Lung (tissue), 11 donors: ENCODE measurements at regions not wholly inside any gene's neighbourhood (a gene's known extent, or its start where the extent isn't known, plus 50 kb on each side); places are given as distances from the start of the nearest gene placed in this dataset.

Experiments used
- ATAC-seq: fragments of 200-7000 bp; cut with Tn5 transposase; one replicate; pipeline ENCODE4 v1.9.1; 2020; ENCODE audit warnings: moderate number of reproducible peaks; ENCODE audit not compliant: insufficient read depth, low FRiP score
- DNase-seq, 3 donors: peaks; one replicate each; pipeline ENCODE4 v3.0.0-alpha.2; 2013 to 2017
- H3K27ac ChIP-seq, 2 donors: one replicate each; pipeline ENCODE4 v1.5.1; 2013; ENCODE audit warnings: mild to moderate bottlenecking in 2 of 2, moderate library complexity in 2 of 2, control low read depth in 1 of 2, inconsistent platforms in 1 of 2, low read depth in 1 of 2, low read length in 1 of 2
- H3K27me3 ChIP-seq, 3 donors: one replicate each; pipeline ENCODE4 v1.5.1; 2013; ENCODE audit warnings: low read length in 2 of 3; ENCODE audit not compliant: control insufficient read depth in 3 of 3, insufficient read depth in 3 of 3
- H3K36me3 ChIP-seq, 4 donors: one replicate each; pipeline ENCODE4 v1.5.1; 2013; ENCODE audit warnings: low read length in 4 of 4, mild to moderate bottlenecking in 1 of 4, moderate library complexity in 1 of 4; ENCODE audit not compliant: control insufficient read depth in 4 of 4, insufficient read depth in 4 of 4
- H3K4me1 ChIP-seq, 5 donors: one replicate each; pipeline ENCODE4 v1.5.1; 2013; ENCODE audit warnings: low read length in 5 of 5, mild to moderate bottlenecking in 2 of 5, moderate library complexity in 1 of 5; ENCODE audit not compliant: control insufficient read depth in 5 of 5, insufficient read depth in 5 of 5
- H3K4me3 ChIP-seq: one replicate; pipeline ENCODE4 v1.5.1; 2013; ENCODE audit warnings: mild to moderate bottlenecking, control low read depth, moderate library complexity
- H3K9ac ChIP-seq, 2 donors: one replicate each; pipeline ENCODE4 v1.5.1; 2013; ENCODE audit warnings: low read length in 2 of 2, control low read depth in 1 of 2; ENCODE audit not compliant: insufficient read depth in 1 of 2
- H3K9me3 ChIP-seq, 4 donors: one replicate each; pipeline ENCODE4 v1.5.1; 2013; ENCODE audit warnings: low read length in 3 of 4, mild to moderate bottlenecking in 1 of 4, moderate library complexity in 1 of 4; ENCODE audit not compliant: control insufficient read depth in 4 of 4, insufficient read depth in 3 of 4
- WGBS, 2 donors: extraction: QIAGEN DNeasy Blood & Tissue Kit; methylation state at CpG; one replicate each; pipeline ENCODE4 v1.1.7; 2013; 5-methylcytosine and 5-hydroxymethylcytosine counted together
- TF ChIP-seq, protein P1 (sequence below): IDR thresholded peaks from 2 replicates; pipeline ENCODE4 v1.5.1; 2012; ENCODE audit warnings: mild to moderate bottlenecking; ENCODE audit errors: control extremely low read depth, extremely low read depth
- donor health status: control.
- donor health status: control.
- donor health status: Bipolar disorder and iron deficiency.
- donor health status: healthy.
- donor health status: DM: yes; HTN: yes; CAD: no.

- no peak for ATAC-seq
- Histone ChIP-seq H3K4me1 (peaks cover 0 to 9% (median 5%) of the 10 kb centered on the region in 5 donors), H3K27ac (no peak overlapping the region), H3K4me3 (no peak overlapping the region), H3K36me3 (no peaks in the 10 kb centered on the region), H3K9ac (no peak overlapping the region), H3K27me3 (no peaks in the 10 kb centered on the region), H3K9me3 (no peaks in the 10 kb centered on the region)
- TF ChIP-seq, protein P1, sequence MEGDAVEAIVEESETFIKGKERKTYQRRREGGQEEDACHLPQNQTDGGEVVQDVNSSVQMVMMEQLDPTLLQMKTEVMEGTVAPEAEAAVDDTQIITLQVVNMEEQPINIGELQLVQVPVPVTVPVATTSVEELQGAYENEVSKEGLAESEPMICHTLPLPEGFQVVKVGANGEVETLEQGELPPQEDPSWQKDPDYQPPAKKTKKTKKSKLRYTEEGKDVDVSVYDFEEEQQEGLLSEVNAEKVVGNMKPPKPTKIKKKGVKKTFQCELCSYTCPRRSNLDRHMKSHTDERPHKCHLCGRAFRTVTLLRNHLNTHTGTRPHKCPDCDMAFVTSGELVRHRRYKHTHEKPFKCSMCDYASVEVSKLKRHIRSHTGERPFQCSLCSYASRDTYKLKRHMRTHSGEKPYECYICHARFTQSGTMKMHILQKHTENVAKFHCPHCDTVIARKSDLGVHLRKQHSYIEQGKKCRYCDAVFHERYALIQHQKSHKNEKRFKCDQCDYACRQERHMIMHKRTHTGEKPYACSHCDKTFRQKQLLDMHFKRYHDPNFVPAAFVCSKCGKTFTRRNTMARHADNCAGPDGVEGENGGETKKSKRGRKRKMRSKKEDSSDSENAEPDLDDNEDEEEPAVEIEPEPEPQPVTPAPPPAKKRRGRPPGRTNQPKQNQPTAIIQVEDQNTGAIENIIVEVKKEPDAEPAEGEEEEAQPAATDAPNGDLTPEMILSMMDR: no peak
- no peak for DNase-seq
- 94% methylated on average over 1 of the region's 1 CpG for WGBS, 2 donors
Measured at GRCh38 chr9:20023210-20023905, 234.5 kb upstream of the SLC24A2 start.

- H3K4me3 ChIP-seq: no peak overlapping the region
- no peak overlapping the region for H3K9ac ChIP-seq
- 85 to 94% methylated on average over 2 of the region's 2 CpGs for WGBS, 2 donors
- TF ChIP-seq, protein P1: no peak
- peaks cover 0 to 9% (median 5%) of the 10 kb centered on the region in 5 donors for H3K4me1 ChIP-seq
- DNase-seq: no peak
- no peak for ATAC-seq
- H3K9me3 ChIP-seq: no peaks in the 10 kb centered on the region
- no peaks in the 10 kb centered on the region for H3K27me3 ChIP-seq
- H3K36me3 ChIP-seq: no peaks in the 10 kb centered on the region
- no peak overlapping the region for H3K27ac ChIP-seq
Measured at GRCh38 chr9:20022410-20022809, 233.6 kb upstream of the SLC24A2 start.

- no peak for ATAC-seq
- Histone ChIP-seq H3K27ac (no peak overlapping the region), H3K4me1 (no peaks in the 10 kb centered on the region), H3K9ac (no peak overlapping the region), H3K4me3 (no peak overlapping the region), H3K36me3 (no peaks in the 10 kb centered on the region), H3K27me3 (no peaks in the 10 kb centered on the region), H3K9me3 (peaks cover 0 to 2% (median 0%) of the 10 kb centered on the region in 4 donors)
- WGBS, 2 donors: 82 to 88% methylated on average over 1 of the region's 1 CpG
- TF ChIP-seq, protein P1: no peak
- no peak for DNase-seq
Measured at GRCh38 chr9:20016611-20017010, 227.8 kb upstream of the SLC24A2 start.
